Globus pallidus (tissue), 1 donor: ENCODE measurements at regions not wholly inside any gene's neighbourhood (a gene's known extent, or its start where the extent isn't known, plus 50 kb on each side); places are given as distances from the start of the nearest gene placed in this dataset.
A peak's percentile ranks its signal among the peaks of the same experiment; 100 is the strongest.

Experiments
- DNase-seq: peaks from one replicate; pipeline ENCODE4 v3.0.0-alpha.2; 2015; ENCODE audit warnings: low spot score

DNA sequence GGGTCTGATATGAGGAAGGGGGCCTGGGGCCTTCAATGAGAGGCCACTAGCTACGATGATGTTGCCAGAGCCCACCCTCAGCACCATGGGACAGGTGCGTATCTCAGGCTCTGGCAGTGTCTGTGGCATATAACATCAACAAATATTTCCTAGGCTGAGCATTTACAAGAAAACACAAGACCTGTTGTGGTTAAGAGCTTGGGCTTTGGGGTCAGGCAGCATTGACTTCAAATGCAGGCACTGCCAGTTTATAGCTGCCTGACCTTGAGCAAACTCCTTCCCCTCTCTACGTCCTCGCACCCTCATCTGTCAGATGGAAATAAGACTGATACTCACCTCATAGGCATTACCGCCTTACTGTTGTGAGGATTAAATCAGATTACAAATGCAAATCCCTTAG, 156.0 kb downstream of the KATNAL1 start:
- DNase-seq: no peak

- no peak for DNase-seq
These were observed 158.1 kb downstream of the KATNAL1 start for GRCh38 chr13:30149248-30149647.

- DNase-seq: no peak
These were observed 158.6 kb downstream of the KATNAL1 start for GRCh38 chr13:30148786-30149185.

- no peak for DNase-seq
These were observed 159.1 kb downstream of the KATNAL1 start for GRCh38 chr13:30148171-30148754.

GRCh38 chr13:30147421-30147820, 159.9 kb downstream of the KATNAL1 start:
- DNase-seq: no peak

- DNase-seq: no peak
These were observed 160.3 kb downstream of the KATNAL1 start for GRCh38 chr13:30147015-30147414.

DNA sequence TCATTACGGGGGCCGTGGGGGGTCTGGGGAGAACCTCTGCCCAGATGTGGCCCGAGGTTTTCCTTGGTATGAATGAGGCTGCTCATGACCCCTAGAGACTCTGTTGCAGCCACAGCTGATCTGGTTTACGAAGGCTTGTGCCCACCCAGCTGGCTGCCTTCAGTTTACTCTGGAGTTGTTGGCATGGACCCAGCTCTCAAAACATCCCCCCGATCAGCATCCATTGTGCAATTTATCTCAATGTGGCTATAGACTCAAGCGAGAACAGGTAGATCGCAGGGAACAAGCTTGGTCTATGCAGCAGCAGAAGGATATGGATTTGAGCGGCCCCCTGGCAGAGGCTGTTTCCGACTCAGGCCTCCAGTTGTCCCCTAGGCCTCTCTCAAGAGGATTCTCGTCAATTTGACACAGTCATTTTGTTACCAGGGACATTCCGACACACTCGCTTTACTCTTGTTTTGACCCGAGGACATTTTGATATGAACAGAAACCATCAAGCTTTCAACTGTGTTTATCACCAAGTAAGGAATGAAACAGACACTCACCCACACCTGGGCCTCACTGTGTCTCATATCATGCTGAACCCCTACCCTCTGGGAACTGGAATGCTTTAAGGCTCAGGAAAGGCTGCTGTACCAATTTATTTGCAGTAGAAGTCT, 161.5 kb downstream of the KATNAL1 start:
- DNase-seq: no peak

- DNase-seq: no peak
These were observed 163.5 kb downstream of the KATNAL1 start for GRCh38 chr13:30143666-30144400.

GRCh38 chr13:30142486-30143211, 164.7 kb downstream of the KATNAL1 start:
- DNase-seq: no peak

DNA sequence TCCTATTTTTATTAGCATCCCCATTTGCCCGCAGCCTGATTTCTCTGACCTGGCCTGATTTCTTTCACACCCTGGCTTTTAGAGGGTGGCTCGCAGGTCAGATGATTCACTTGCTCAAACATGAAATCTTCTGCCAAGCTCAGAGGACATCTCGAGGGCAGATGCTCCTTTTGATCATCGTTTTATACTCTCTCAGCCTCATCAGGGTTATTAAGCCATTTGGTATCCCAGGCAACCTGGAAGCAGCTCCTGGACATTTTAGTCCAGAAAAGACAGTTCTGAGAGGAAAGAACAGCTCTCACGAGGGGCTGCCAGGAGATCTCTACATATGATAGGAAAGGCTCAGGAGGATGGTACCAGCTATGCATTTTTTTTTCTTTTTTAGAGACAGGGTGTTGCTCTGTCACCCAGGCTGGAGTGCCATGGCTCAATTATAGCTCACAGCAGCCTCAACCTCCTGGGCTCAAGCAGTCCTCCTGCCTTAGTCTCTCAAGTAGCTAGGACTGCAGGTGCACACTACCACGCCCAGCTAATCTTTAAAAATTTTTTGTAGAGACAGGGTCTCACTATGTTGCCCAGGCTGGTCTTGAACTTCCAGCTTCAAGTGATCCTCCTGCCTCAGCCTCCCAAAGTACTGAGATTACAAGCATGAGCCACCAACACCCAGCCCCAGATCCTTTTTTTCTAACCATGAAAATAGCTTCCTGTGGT, 165.4 kb downstream of the KATNAL1 start:
- DNase-seq: no peak

DNA sequence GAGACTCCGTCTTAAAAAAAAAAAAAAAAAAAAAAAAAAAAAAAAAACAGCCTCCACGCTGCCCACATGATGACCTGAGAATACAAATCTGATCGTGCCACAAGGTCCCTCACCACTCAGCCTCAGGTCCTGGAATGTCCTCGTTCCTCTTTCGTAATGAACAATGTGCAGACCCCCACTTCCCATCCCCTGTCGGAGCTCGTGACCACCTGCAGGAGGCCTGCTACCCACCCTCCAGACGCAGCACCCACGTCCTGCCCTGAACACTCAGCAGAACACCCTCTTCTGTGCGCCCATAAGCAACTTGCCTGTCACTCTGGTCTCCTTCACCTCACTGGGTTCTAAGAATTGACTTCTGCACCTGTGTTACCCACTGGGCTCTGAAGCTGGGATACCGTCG, 166.4 kb downstream of the KATNAL1 start:
- no peak for DNase-seq

DNA sequence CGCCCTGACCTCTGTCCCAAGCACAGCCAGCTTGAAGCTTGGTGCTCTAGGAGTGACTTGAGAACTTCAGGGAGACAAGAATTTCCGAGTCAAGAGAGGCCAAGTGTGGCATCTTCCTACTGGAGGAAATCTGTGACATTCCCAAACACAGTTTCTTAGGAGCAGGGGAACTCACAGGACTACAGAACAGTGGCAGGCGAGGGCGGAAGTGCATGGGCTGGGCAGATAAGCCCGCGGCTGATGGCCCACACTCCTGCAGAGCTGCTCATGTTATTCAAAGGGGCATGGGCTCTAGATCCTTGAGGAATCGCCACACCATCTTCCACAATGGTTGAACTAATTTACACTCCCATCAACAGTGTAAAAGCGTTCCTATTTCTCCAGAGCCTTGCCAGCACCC, 168.8 kb downstream of the KATNAL1 start:
- DNase-seq: no peak

GRCh38 chr13:30135868-30136267, 171.5 kb downstream of the KATNAL1 start:
- no peak for DNase-seq

DNA sequence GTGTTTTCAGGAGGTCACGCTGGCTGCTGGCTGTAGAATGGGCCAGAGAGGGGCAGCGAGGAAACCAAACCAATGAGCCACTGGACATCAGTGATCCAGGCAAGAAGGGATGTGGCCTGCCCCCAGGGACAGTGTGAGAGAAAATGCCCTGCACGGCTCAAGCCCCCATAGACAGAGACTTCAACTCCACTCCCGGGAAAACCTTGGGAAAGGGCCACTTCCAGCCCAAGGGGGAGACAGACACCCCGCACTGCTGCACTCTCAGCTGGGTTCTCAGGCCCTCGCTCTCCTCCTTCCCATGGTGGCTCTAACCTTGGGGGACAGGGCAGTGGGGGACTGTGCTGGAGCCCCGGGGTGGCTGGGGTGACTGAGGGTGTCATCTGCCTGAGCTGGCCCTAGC, 172.0 kb downstream of the KATNAL1 start:
- no peak for DNase-seq

DNA sequence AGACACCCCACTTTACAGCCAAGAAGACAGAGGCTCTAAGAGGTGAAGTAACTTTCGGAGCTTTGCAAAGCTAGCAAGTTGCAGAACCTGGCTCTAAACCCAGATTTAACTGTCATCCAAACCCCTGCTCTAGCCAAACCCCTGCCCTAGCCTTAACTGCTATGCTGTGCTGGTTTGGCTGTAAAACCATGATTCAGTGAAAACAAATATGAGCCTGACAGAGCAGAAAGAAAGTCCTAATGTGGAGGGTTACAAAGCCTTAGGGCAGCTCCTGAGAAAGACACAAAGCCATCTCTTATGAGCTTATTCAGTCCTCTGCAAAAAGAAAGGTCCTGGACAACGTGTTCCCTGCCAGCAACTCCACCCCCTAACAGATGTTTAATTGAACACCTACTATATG, 172.8 kb downstream of the KATNAL1 start:
- DNase-seq: no peak

DNA sequence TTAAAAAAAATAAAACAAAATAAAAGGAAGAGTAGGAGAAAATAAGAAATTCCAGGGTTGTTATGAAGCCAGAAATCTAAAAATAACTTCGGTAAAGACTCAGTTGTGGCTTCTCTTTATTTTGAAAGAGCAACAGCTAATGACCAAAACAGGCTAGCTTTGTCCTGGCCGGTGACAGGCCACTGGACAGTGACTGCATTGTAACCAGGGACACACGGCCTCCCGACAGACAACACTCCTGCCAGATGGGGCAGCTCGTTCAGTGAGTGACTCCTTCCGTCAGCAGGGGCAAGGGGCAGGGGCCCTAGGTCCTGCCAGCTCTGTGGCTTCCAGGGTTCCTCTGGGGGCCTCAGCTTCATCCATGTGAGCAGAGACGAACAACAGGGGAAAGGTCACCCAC, 173.4 kb downstream of the KATNAL1 start:
- DNase-seq: peak; percentile 57

- no peak for DNase-seq
These were observed 173.8 kb downstream of the KATNAL1 start for GRCh38 chr13:30133554-30133912.

DNA sequence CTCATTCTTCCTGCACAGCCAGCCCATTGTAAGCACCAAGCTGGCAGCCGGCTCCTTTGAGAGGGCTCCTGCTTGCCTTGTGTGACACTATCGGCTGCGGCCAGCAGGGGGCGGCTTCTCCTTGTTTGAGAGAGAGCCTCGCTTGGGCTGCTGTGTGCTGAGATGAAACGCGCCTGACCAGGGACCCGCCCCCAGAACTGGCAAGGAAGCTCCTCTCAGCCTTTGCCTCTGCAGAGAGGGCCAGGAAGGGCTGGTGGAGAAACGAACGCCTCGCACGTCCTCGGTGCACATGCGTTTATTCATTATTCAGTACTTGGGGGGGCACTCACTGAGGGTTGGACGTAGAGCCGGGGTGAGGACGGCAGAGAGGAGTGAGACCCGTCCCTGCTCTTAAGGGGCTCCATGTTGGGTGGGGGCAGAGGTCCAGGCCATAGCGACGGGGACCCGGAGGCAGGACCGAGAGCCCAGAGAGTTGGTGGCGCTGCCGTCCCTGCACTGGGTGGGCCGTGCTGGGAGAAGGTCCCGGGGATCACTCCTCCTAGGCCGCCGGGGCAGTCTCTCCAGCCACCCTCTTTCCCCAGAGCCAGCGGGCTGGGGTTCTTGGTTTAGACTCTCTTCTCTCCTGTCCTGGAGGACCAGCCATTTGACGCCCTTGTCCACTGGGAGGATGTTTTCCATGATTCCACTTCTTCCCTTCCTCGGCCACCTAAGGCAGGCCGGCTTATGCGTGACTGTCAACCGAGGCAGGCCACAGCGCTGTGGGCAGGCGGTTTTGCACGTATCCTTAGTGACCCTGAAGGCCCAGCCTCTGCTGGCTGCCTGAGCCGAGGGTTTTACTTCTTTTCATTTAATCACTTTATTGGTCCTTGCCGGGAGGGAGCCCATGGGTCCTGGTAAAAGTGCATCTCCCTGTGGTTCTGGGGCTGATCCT, 174.5 kb downstream of the KATNAL1 start:
- DNase-seq: peak; percentile 94

DNA sequence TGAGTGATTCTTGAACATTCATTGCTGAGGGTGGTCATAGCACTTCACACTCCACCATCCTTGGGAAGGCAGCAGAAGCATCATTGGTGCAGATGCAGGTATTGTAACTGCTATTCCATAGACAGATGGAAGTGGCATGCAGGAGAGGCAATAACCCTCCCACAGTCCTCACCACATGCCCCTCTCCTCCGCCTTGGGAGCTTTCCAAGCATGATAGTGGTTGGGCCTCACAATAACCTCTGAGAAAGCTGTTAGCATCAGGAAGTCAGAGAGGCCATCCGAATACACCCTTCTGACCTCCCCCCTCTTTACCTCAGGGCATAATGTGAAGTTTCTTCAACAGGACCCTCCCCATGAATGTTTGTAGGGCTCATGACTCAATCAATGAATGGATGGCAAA, 177.9 kb downstream of the KATNAL1 start:
- no peak for DNase-seq

DNA sequence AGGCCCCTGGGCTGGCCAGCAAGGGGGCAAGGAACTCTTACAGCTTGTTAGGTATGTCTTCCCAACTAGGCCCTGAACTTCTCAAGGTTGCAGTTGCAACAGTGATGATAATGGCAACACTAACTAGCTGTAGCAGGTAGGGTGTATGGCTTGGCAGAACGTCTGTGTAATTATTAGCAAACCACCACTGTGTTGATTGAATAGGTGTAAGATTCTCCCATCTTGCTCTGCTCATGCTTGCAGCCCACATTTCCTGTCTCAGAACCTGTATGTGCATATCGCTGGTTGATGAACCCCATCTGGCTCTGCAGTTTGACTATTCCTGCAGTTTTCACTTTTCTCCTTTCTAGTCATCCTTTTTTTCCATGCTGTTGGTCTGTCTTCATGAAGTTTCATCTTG, 178.8 kb downstream of the KATNAL1 start:
- DNase-seq: no peak

GRCh38 chr13:30128095-30128494, 179.3 kb downstream of the KATNAL1 start:
- no peak for DNase-seq
